ENCODE measurements at regions not wholly inside any gene's neighbourhood (a gene's known extent, or its start where the extent isn't known, plus 50 kb on each side); places are given as distances from the start of the nearest gene placed in this dataset.

DNA sequence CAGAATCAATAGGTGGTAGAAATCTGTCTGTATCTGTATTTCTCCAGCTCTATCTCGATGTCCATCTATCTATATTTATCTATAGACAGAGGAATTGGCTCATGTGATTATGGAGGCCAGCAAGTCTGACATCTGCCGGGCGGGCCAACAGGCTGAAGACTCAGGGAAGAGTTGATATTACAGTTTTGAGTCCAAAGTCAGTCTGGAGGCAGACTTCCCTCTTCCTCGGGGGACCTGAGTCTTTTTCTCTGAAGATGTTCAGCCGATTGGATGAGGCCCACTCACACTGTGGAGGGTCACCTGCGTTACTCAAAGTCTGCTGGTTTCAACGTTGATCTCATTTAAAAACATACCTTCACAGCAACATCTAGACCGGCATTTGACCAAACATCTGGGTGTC is 98.7 kb downstream of the RAMP3 start:
- Histone ChIP-seq H3K9me3 (replicated peaks in 1 of 2; ENCODE audit: control insufficient read depth in 2 of 2, insufficient read depth in 1 of 2, low read depth in 1 of 2, low read length in 2 of 2) (no peaks in the 10 kb centered on the region), H3K4ac (ENCODE audit: low read length) (no peak overlapping the region), H2BK12ac (ENCODE audit: low read length) (no peak overlapping the region), H4K91ac (ENCODE audit: low read depth, low read length, poor library complexity) (no peak overlapping the region), H3K9ac (ENCODE audit: low read depth, low read length, poor library complexity) (no peak overlapping the region), H4K8ac (ENCODE audit: low read depth, low read length) (no peak overlapping the region), H3K14ac (ENCODE audit: low read length) (no peak overlapping the region), H3K27me3 (ENCODE audit: control insufficient read depth in 3 of 3, insufficient read depth in 3 of 3, low read depth in 1 of 3, low read length in 3 of 3) (peaks cover 0 to 7% (median 2%) of the 10 kb centered on the region in 3 experiments), H2AFZ (ENCODE audit: low read length) (no peak overlapping the region), H3K79me1 (ENCODE audit: low read depth, low read length) (no peaks in the 10 kb centered on the region), H3K4me3 (ENCODE audit: low read length in 2 of 2) (no peak overlapping the region), H2BK5ac (ENCODE audit: low read length) (no peak overlapping the region), H3K4me2 (ENCODE audit: insufficient read depth, low read length, poor library complexity, severe bottlenecking) (no peak overlapping the region), H3K4me1 (ENCODE audit: control insufficient read depth in 2 of 2, insufficient read depth in 1 of 2, low read depth in 1 of 2, low read length in 2 of 2) (peaks cover 0 to 1% of the 10 kb centered on the region in 2 donors), H3K18ac (ENCODE audit: low read length) (no peak overlapping the region), H2BK15ac (ENCODE audit: low read length) (no peak overlapping the region), H2BK120ac (ENCODE audit: low read depth, low read length) (no peak overlapping the region), H3K36me3 (replicated peaks in 1 of 2; ENCODE audit: control insufficient read depth in 2 of 2, insufficient read depth in 2 of 2, low read length in 2 of 2) (no peaks in the 10 kb centered on the region), H3K23ac (ENCODE audit: low read depth, low read length, poor library complexity) (no peak overlapping the region), H2AK5ac (ENCODE audit: low read depth, low read length) (no peak overlapping the region), H3K27ac (replicated peaks; ENCODE audit: low read length) (no peak overlapping the region)
- WGBS, 2 donors (ENCODE audit: extremely low coverage in 2 of 2, insufficient read length in 2 of 2, insufficient replicate concordance in 1 of 2), result no CpG with 5 or more reads among the region's 8 CpGs
- no peak for DNase-seq (ENCODE audit: low spot score)

DNA sequence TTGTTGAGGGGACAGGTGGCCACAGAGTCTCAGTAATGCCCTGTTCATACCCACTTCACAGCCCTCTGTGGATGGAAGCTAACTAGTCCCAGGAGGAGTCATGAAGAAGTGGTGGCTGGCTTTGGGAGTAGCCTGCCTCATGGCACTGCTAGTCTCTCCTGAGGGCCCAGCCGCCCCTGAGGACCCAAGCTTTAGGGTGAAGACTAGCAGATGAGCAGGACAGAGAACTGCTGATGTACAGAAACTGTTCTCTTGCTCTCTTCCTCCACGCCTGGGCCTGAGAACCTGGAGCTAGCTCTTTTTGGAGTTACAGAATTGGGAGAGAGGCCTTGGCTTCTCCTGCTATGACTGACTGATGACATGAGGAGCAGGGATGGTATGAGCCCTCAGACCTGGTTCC is 99.2 kb downstream of the RAMP3 start:
- no peak for DNase-seq (ENCODE audit: low spot score)
- H2BK5ac ChIP-seq (ENCODE audit: low read length), result no peak overlapping the region
- H2AFZ ChIP-seq (ENCODE audit: low read length), result no peak overlapping the region
- no peak overlapping the region for H2BK12ac ChIP-seq (ENCODE audit: low read length)
- H3K9me3 ChIP-seq (replicated peaks in 1 of 2; ENCODE audit: control insufficient read depth in 2 of 2, insufficient read depth in 1 of 2, low read depth in 1 of 2, low read length in 2 of 2), result no peaks in the 10 kb centered on the region
- peaks cover 0 to 8% (median 2%) of the 10 kb centered on the region in 3 experiments for H3K27me3 ChIP-seq (ENCODE audit: control insufficient read depth in 3 of 3, insufficient read depth in 3 of 3, low read depth in 1 of 3, low read length in 3 of 3)
- no peak overlapping the region for H2BK15ac ChIP-seq (ENCODE audit: low read length)
- H2AK5ac ChIP-seq (ENCODE audit: low read depth, low read length), result no peak overlapping the region
- H2BK120ac ChIP-seq (ENCODE audit: low read depth, low read length), result no peak overlapping the region
- no peak overlapping the region for H3K4me2 ChIP-seq (ENCODE audit: insufficient read depth, low read length, poor library complexity, severe bottlenecking)
- H3K79me1 ChIP-seq (ENCODE audit: low read depth, low read length), result no peaks in the 10 kb centered on the region
- no peak overlapping the region for H3K18ac ChIP-seq (ENCODE audit: low read length)
- no peak overlapping the region for H4K91ac ChIP-seq (ENCODE audit: low read depth, low read length, poor library complexity)
- no CpG with 5 or more reads among the region's 2 CpGs for WGBS, 2 donors (ENCODE audit: extremely low coverage in 2 of 2, insufficient read length in 2 of 2, insufficient replicate concordance in 1 of 2)
- H3K9ac ChIP-seq (ENCODE audit: low read depth, low read length, poor library complexity), result no peak overlapping the region
- peaks cover 0 to 1% of the 10 kb centered on the region in 2 donors for H3K4me1 ChIP-seq (ENCODE audit: control insufficient read depth in 2 of 2, insufficient read depth in 1 of 2, low read depth in 1 of 2, low read length in 2 of 2)
- H3K4ac ChIP-seq (ENCODE audit: low read length), result no peak overlapping the region
- no peak overlapping the region for H3K14ac ChIP-seq (ENCODE audit: low read length)
- no peaks in the 10 kb centered on the region for H3K36me3 ChIP-seq (replicated peaks in 1 of 2; ENCODE audit: control insufficient read depth in 2 of 2, insufficient read depth in 2 of 2, low read length in 2 of 2)
- H3K4me3 ChIP-seq (ENCODE audit: low read length in 2 of 2), result no peak overlapping the region
- no peak overlapping the region for H3K27ac ChIP-seq (replicated peaks; ENCODE audit: low read length)
- no peak overlapping the region for H4K8ac ChIP-seq (ENCODE audit: low read depth, low read length)
- H3K23ac ChIP-seq (ENCODE audit: low read depth, low read length, poor library complexity), result no peak overlapping the region

DNA sequence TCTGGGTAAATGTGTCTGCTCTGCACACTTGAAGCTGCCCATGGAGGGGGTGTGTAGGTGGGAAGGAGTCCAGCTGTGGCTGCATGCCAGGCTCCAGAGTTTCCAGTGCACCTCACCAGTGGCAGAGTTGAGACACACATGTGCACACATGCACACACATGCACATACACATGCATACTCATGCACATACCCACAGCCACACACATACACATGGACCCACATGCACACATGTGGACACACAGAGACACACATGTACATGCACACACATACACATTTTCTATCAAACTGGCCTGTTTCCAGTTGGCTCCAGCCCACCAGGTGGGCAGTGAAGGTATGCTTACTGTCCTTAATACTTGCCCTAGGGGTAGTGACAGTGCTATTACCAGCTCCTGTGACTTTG is 99.7 kb downstream of the RAMP3 start:
- Histone ChIP-seq H3K79me1 (ENCODE audit: low read depth, low read length) (no peaks in the 10 kb centered on the region), H3K36me3 (replicated peaks in 1 of 2; ENCODE audit: control insufficient read depth in 2 of 2, insufficient read depth in 2 of 2, low read length in 2 of 2) (no peaks in the 10 kb centered on the region), H3K14ac (ENCODE audit: low read length) (peak overlapping the region; percentile 94), H3K9me3 (replicated peaks in 1 of 2; ENCODE audit: control insufficient read depth in 2 of 2, insufficient read depth in 1 of 2, low read depth in 1 of 2, low read length in 2 of 2) (no peaks in the 10 kb centered on the region), H3K23ac (ENCODE audit: low read depth, low read length, poor library complexity) (no peak overlapping the region), H4K8ac (ENCODE audit: low read depth, low read length) (no peak overlapping the region), H3K9ac (ENCODE audit: low read depth, low read length, poor library complexity) (no peak overlapping the region), H2AK5ac (ENCODE audit: low read depth, low read length) (no peak overlapping the region), H2AFZ (ENCODE audit: low read length) (no peak overlapping the region), H3K18ac (ENCODE audit: low read length) (peak overlapping the region; percentile 8), H3K27me3 (ENCODE audit: control insufficient read depth in 3 of 3, insufficient read depth in 3 of 3, low read depth in 1 of 3, low read length in 3 of 3) (peaks cover 0 to 8% (median 2%) of the 10 kb centered on the region in 3 experiments), H4K91ac (ENCODE audit: low read depth, low read length, poor library complexity) (no peak overlapping the region), H3K4me3 (ENCODE audit: low read length in 2 of 2) (peak overlapping the region in 1 of 2 donors; percentile 17), H2BK15ac (ENCODE audit: low read length) (no peak overlapping the region), H3K4ac (ENCODE audit: low read length) (no peak overlapping the region), H2BK12ac (ENCODE audit: low read length) (no peak overlapping the region), H2BK5ac (ENCODE audit: low read length) (no peak overlapping the region), H3K27ac (replicated peaks; ENCODE audit: low read length) (no peak overlapping the region), H2BK120ac (ENCODE audit: low read depth, low read length) (no peak overlapping the region), H3K4me2 (ENCODE audit: insufficient read depth, low read length, poor library complexity, severe bottlenecking) (no peak overlapping the region), H3K4me1 (ENCODE audit: control insufficient read depth in 2 of 2, insufficient read depth in 1 of 2, low read depth in 1 of 2, low read length in 2 of 2) (peaks cover 0 to 1% of the 10 kb centered on the region in 2 donors)
- no peak for DNase-seq (ENCODE audit: low spot score)

DNA sequence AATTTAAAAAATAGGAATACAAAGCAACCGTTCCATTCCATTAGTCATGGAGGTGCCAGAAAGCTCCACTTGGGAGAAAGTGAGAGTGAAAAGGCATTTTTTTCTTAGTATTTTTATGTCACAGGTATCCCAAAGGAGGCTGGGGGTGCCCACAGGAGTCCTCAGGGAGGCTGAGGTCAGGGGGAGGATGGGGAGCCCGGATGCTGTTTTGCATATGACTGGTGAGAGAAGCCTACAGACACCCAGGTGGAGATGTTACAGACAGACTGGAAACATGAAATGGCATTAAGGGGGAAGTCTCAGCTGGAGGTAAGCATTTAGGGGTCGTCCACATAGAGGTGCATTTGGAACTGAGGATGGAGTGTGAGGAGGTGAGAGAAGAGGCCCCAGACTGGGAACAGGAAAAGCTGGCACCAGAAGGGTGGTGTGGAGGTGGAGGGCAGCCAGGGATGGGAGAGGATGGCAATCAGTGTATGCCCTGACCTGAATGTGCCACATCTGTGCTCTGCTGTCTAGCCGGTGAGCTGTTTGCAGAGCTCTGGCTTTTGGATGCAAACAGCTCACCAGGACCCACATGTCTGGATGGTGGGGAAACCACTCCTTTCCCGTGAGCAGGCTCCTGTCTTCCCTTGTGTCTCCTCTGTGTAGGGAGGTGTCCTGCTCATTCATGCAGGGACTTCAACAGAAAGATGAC is 101.1 kb downstream of the RAMP3 start:
- Histone ChIP-seq H3K36me3 (replicated peaks in 1 of 2; ENCODE audit: control insufficient read depth in 2 of 2, insufficient read depth in 2 of 2, low read length in 2 of 2) (no peaks in the 10 kb centered on the region), H3K23ac (ENCODE audit: low read depth, low read length, poor library complexity) (peak overlapping the region; percentile 44), H2AFZ (ENCODE audit: low read length) (no peak overlapping the region), H3K4ac (ENCODE audit: low read length) (no peak overlapping the region), H2BK15ac (ENCODE audit: low read length) (no peak overlapping the region), H3K4me3 (ENCODE audit: low read length in 2 of 2) (no peak overlapping the region), H3K4me1 (ENCODE audit: control insufficient read depth in 2 of 2, insufficient read depth in 1 of 2, low read depth in 1 of 2, low read length in 2 of 2) (peaks cover 0 to 1% of the 10 kb centered on the region in 2 donors), H4K8ac (ENCODE audit: low read depth, low read length) (no peak overlapping the region), H3K9ac (ENCODE audit: low read depth, low read length, poor library complexity) (no peak overlapping the region), H2BK5ac (ENCODE audit: low read length) (no peak overlapping the region), H3K18ac (ENCODE audit: low read length) (no peak overlapping the region), H3K27ac (replicated peaks; ENCODE audit: low read length) (no peak overlapping the region), H2BK12ac (ENCODE audit: low read length) (no peak overlapping the region), H4K91ac (ENCODE audit: low read depth, low read length, poor library complexity) (no peak overlapping the region), H3K79me1 (ENCODE audit: low read depth, low read length) (no peaks in the 10 kb centered on the region), H3K27me3 (ENCODE audit: control insufficient read depth in 3 of 3, insufficient read depth in 3 of 3, low read depth in 1 of 3, low read length in 3 of 3) (peaks cover 0 to 8% (median 2%) of the 10 kb centered on the region in 3 experiments), H3K14ac (ENCODE audit: low read length) (no peak overlapping the region), H3K9me3 (replicated peaks in 1 of 2; ENCODE audit: control insufficient read depth in 2 of 2, insufficient read depth in 1 of 2, low read depth in 1 of 2, low read length in 2 of 2) (no peaks in the 10 kb centered on the region), H2AK5ac (ENCODE audit: low read depth, low read length) (no peak overlapping the region), H2BK120ac (ENCODE audit: low read depth, low read length) (no peak overlapping the region), H3K4me2 (ENCODE audit: insufficient read depth, low read length, poor library complexity, severe bottlenecking) (no peak overlapping the region)
- no CpG with 5 or more reads among the region's 5 CpGs for WGBS, 2 donors (ENCODE audit: extremely low coverage in 2 of 2, insufficient read length in 2 of 2, insufficient replicate concordance in 1 of 2)
- DNase-seq (ENCODE audit: low spot score), result no peak

All from neuronal stem cell (in vitro differentiated cells).